Activated T-helper 1 cell treated with Interleukin-2 at 50 U/mL for 16 hours (primary cell): ENCODE measurements at regions not wholly inside any gene's neighbourhood (a gene's known extent, or its start where the extent isn't known, plus 50 kb on each side); places are given as distances from the start of the nearest gene placed in this dataset.

Source experiments
- DNase-seq: peaks from one replicate; pipeline ENCODE4 v3.0.0-alpha.2; 2020; ENCODE audit warnings: low read depth

- DNase-seq: no peak
Measured at GRCh38 chr19:46911456-46911855, 50.7 kb downstream of the ARHGAP35 start.

- DNase-seq: no peak
Measured at GRCh38 chr19:46913198-46913851, 52.5 kb downstream of the ARHGAP35 start.

- DNase-seq: no peak
Measured at GRCh38 chr19:46913852-46914430, 53.1 kb downstream of the ARHGAP35 start.

GRCh38 chr19:46915386-46915785 is 54.6 kb downstream of the ARHGAP35 start:
- no peak for DNase-seq

- no peak for DNase-seq
Measured at GRCh38 chr19:46917002-46917401, 56.2 kb downstream of the ARHGAP35 start.

- DNase-seq: no peak
Measured at GRCh38 chr19:46919324-46919723, 58.5 kb downstream of the ARHGAP35 start.

- no peak for DNase-seq
Measured at GRCh38 chr19:46920362-46920761, 59.6 kb downstream of the ARHGAP35 start.

- DNase-seq: no peak
Measured at GRCh38 chr19:46921071-46921470, 60.3 kb downstream of the ARHGAP35 start.

GRCh38 chr19:46922465-46922864 is 61.7 kb downstream of the ARHGAP35 start:
- DNase-seq: no peak

GRCh38 chr19:46924874-46925547 is 64.2 kb downstream of the ARHGAP35 start:
- no peak for DNase-seq

- DNase-seq: no peak
Measured at GRCh38 chr19:46925548-46925950, 64.8 kb downstream of the ARHGAP35 start.

- no peak for DNase-seq
Measured at GRCh38 chr19:46926170-46927071, 65.6 kb downstream of the ARHGAP35 start.

GRCh38 chr19:46927106-46927505 is 66.3 kb downstream of the ARHGAP35 start:
- no peak for DNase-seq

- DNase-seq: no peak
Measured at GRCh38 chr19:46927893-46928292, 67.1 kb downstream of the ARHGAP35 start.

- DNase-seq: no peak
Measured at GRCh38 chr19:46928951-46929350, 68.2 kb downstream of the ARHGAP35 start.

GRCh38 chr19:46931202-46931601 is 70.4 kb downstream of the ARHGAP35 start:
- DNase-seq: no peak

GRCh38 chr19:46932346-46932745 is 71.5 kb downstream of the ARHGAP35 start:
- DNase-seq: no peak

GRCh38 chr19:46935066-46935663 is 74.4 kb downstream of the ARHGAP35 start:
- no peak for DNase-seq

GRCh38 chr19:46943150-46943946 is 76.3 kb upstream of the NPAS1 start:
- no peak for DNase-seq

- no peak for DNase-seq
Measured at GRCh38 chr19:46944123-46944748, 75.4 kb upstream of the NPAS1 start.
